ENCODE measurements at regions not wholly inside any gene's neighbourhood (a gene's known extent, or its start where the extent isn't known, plus 50 kb on each side); places are given as distances from the start of the nearest gene placed in this dataset.

GRCh38 chr12:23335593-23335992, 613.9 kb downstream of the SOX5 start:
- no peak overlapping the region for H3K27ac ChIP-seq (ENCODE audit: low read depth, low read length)
- H3K4me2 ChIP-seq (ENCODE audit: insufficient read depth, low read length): no peak overlapping the region
- H3K4me1 ChIP-seq (ENCODE audit: insufficient read depth, low read length): no peaks in the 10 kb centered on the region
- TF ChIP-seq CTCF (IDR thresholded peaks at IDR 0.05; ENCODE audit: extremely low read depth, low read depth, low read length): no peak
- H3K9me3 ChIP-seq (ENCODE audit: low read depth, low read length): no peaks in the 10 kb centered on the region
- H3K36me3 ChIP-seq (ENCODE audit: insufficient read depth, low read length): no peaks in the 10 kb centered on the region
- no peak overlapping the region for H3K4me3 ChIP-seq (ENCODE audit: insufficient read depth, low read length)
- no peak overlapping the region for H2AFZ ChIP-seq (ENCODE audit: low read length)
- H3K27me3 ChIP-seq (ENCODE audit: insufficient read depth, low read length): no peaks in the 10 kb centered on the region
- no peaks in the 10 kb centered on the region for H4K20me1 ChIP-seq (ENCODE audit: insufficient read depth, low read length)
- DNase-seq (ENCODE audit: insufficient read length, low spot score, missing footprints): no peak
- no peaks in the 10 kb centered on the region for H3K79me2 ChIP-seq (ENCODE audit: insufficient read depth, low read length)

GRCh38 chr12:23337213-23337612, 612.3 kb downstream of the SOX5 start:
- Histone ChIP-seq H3K36me3 (ENCODE audit: insufficient read depth, low read length) (no peaks in the 10 kb centered on the region), H3K79me2 (ENCODE audit: insufficient read depth, low read length) (no peaks in the 10 kb centered on the region), H3K9me3 (ENCODE audit: low read depth, low read length) (no peaks in the 10 kb centered on the region), H4K20me1 (ENCODE audit: insufficient read depth, low read length) (no peaks in the 10 kb centered on the region), H3K27me3 (ENCODE audit: insufficient read depth, low read length) (no peaks in the 10 kb centered on the region), H3K4me2 (ENCODE audit: insufficient read depth, low read length) (no peak overlapping the region), H3K27ac (ENCODE audit: low read depth, low read length) (no peak overlapping the region), H3K4me3 (ENCODE audit: insufficient read depth, low read length) (no peak overlapping the region), H2AFZ (ENCODE audit: low read length) (no peak overlapping the region), H3K4me1 (ENCODE audit: insufficient read depth, low read length) (no peaks in the 10 kb centered on the region)
- TF ChIP-seq CTCF (IDR thresholded peaks at IDR 0.05; ENCODE audit: extremely low read depth, low read depth, low read length): no peak
- no peak for DNase-seq (ENCODE audit: insufficient read length, low spot score, missing footprints)

GRCh38 chr12:23340351-23340750, 609.1 kb downstream of the SOX5 start:
- Histone ChIP-seq H4K20me1 (ENCODE audit: insufficient read depth, low read length) (no peaks in the 10 kb centered on the region), H3K4me1 (ENCODE audit: insufficient read depth, low read length) (no peaks in the 10 kb centered on the region), H3K36me3 (ENCODE audit: insufficient read depth, low read length) (no peaks in the 10 kb centered on the region), H3K4me2 (ENCODE audit: insufficient read depth, low read length) (no peak overlapping the region), H3K9me3 (ENCODE audit: low read depth, low read length) (no peaks in the 10 kb centered on the region), H3K79me2 (ENCODE audit: insufficient read depth, low read length) (no peaks in the 10 kb centered on the region), H3K27ac (ENCODE audit: low read depth, low read length) (no peak overlapping the region), H3K4me3 (ENCODE audit: insufficient read depth, low read length) (no peak overlapping the region), H3K27me3 (ENCODE audit: insufficient read depth, low read length) (no peaks in the 10 kb centered on the region), H2AFZ (ENCODE audit: low read length) (no peak overlapping the region)
- TF ChIP-seq CTCF (IDR thresholded peaks at IDR 0.05; ENCODE audit: extremely low read depth, low read depth, low read length): no peak
- DNase-seq (ENCODE audit: insufficient read length, low spot score, missing footprints): no peak

- H3K4me1 ChIP-seq (ENCODE audit: insufficient read depth, low read length): no peaks in the 10 kb centered on the region
- H3K27me3 ChIP-seq (ENCODE audit: insufficient read depth, low read length): no peaks in the 10 kb centered on the region
- no peaks in the 10 kb centered on the region for H4K20me1 ChIP-seq (ENCODE audit: insufficient read depth, low read length)
- H3K4me3 ChIP-seq (ENCODE audit: insufficient read depth, low read length): no peak overlapping the region
- no peak overlapping the region for H2AFZ ChIP-seq (ENCODE audit: low read length)
- no peak overlapping the region for H3K4me2 ChIP-seq (ENCODE audit: insufficient read depth, low read length)
- DNase-seq (ENCODE audit: insufficient read length, low spot score, missing footprints): no peak
- no peak for TF ChIP-seq CTCF (IDR thresholded peaks at IDR 0.05; ENCODE audit: extremely low read depth, low read depth, low read length)
- no peaks in the 10 kb centered on the region for H3K9me3 ChIP-seq (ENCODE audit: low read depth, low read length)
- no peak overlapping the region for H3K27ac ChIP-seq (ENCODE audit: low read depth, low read length)
- H3K79me2 ChIP-seq (ENCODE audit: insufficient read depth, low read length): no peaks in the 10 kb centered on the region
- H3K36me3 ChIP-seq (ENCODE audit: insufficient read depth, low read length): no peaks in the 10 kb centered on the region
Observed at GRCh38 chr12:23342407-23342806, 607.1 kb downstream of the SOX5 start.

All from osteoblast (primary cell).